GM19238 (cell line): ENCODE measurements at regions not wholly inside any gene's neighbourhood (a gene's known extent, or its start where the extent isn't known, plus 50 kb on each side); places are given as distances from the start of the nearest gene placed in this dataset.

ENCODE experiments used
- DNase-seq: peaks from one replicate; pipeline ENCODE4 v3.0.0; 2011; ENCODE audit warnings: low spot score; ENCODE audit not compliant: insufficient read length

DNA sequence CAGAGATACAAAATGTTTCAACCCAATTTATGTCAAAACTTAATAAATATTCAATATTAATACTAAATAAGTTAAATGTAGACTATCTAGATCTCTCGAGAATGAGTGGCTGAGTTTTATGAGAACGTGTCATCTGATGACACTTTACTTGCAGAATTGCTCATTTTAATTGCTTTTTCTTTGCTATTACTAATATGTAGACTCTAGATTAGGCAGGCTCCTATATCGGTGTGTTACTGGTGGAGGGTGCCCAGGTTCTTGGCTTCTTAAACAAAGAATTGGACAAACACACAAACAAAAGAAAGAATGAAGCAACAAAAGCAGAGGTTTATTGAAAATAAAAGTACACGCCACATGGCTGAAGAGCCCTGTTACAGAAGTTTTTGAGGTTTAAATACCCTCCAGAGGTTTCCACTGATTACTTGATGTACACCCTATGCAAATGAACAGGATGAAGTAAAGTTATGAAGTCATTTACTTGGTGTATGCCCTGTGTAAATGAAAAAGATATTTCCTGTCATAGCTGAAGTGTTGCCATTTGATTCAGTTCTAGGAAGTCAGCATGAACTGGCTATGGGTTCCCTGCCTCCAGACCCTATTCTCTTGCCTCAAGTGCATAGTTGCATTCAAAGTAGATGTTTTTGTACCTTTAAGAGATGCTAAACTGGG lies 122.9 kb upstream of the ITGA4 start:
- no peak for DNase-seq

DNA sequence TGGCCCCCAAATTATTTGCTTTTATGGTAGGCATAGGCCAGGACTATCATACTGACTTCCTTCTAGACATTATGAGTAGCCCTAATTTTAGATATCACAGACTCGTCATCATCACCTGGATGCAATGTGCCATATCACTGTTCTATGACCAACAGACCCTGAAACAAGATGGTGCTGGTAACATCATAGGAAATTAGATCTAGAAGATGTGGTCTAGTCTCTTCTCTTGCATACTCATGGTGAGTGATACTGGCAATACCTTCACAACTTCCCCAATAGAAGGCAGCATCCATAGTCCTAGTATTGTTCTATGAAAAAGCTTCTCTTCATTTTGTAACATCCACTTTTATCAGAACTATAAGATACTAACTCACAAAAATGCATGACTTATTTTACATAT lies 116.3 kb upstream of the ITGA4 start:
- DNase-seq = no peak

DNA sequence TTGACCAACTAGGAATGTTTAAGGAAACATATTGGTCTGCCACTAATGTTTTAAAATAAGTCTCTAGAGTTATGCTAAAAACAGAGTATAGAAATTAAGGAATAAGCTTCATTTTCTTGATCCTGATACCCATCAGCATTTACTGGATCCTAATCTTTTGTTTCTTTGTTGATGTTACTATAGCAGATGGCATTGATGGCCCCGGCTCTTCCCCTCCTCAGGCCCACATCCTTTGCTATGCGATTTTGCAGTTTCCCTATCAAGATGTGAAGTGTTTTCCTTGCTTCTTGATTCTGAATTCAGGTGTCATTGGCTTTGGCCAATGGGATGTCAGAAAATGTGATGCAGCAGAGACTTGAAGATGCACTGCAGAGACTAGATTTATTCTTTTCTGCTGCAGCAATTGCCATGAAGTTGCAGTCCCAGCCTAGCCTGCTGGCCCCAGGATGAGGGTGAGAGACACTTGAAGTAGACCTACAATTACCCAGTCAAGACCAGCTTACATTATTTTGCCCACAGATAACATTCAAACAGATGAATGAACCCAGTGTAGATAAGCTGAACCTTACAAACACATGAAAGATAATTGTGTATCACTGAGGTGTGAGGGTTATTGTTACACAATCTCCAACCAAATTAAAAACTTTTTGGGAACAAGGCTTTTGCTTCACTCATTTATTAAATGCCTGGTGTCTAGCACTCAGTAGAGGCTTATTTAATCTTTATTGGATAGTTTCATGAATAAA lies 115.2 kb upstream of the ITGA4 start:
- no peak for DNase-seq

DNA sequence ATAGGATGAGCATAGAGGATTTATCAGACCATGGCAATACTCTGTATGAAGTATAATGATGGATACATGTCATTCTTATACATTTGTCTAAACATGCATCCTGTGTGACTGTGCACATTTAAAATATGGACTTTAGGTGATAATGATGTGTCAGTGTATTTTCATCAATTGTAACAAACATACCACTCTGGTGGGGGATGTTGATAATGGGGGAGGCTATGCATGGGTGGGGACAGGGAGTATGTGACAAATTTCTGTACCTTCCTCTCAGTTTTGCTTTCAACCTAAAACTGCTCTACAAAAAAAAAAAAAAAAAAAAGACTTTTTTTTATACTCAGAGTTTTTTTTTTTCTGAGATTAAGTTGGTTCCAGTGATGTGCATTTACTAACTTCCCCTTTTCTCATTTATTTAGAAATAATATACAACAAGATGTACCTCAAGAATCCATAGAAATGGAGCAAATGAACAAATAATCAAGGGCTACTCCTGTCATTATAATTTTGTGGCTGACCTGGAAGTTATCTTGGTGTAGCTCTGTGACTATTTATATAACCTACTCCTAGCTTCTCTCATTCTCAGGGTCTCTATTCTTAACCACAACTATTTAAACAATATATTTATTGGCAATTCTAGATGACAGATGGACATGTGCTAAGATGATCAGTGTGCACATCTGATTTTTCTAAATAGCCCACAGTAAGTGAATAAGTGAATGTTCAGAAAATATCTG lies 108.9 kb upstream of the ITGA4 start:
- no peak for DNase-seq

DNA sequence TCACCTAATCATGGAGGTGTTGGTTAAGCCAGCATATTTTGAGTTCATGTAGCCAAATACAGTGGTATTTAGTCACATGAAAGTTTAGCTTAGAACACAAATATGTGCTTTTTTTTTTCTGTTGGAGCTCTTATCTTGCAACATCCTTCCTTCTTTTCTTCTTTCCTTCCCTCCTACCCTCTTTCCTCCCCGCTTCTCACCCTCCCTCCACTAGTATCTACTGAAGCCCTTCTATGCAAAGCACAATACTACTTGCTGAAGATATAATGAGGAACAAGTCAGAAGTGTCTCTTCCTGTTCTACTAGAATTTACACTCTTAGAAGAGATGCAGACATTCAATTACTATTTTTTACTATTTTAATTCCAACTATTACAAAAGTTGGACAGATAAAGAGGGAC lies 105.0 kb upstream of the ITGA4 start:
- no peak for DNase-seq

DNA sequence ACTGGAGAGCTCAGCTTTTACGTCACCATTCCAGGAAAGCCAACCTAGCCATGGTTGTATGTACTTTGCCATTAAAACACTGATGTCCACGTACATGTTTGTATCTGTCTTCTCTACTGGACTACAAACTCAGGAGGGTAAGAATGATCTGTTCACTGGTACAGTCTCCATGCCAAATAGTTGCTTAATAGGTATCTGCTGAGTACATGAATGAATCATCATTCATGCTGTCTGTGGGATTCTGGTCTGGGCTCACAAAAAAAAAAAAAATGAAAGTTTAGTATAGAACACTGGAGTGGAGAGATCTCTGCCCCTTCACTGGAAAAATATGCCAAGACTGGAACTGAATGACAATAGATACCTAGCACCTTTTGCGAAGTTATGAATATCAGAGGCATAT lies 102.6 kb upstream of the ITGA4 start:
- no peak for DNase-seq

DNA sequence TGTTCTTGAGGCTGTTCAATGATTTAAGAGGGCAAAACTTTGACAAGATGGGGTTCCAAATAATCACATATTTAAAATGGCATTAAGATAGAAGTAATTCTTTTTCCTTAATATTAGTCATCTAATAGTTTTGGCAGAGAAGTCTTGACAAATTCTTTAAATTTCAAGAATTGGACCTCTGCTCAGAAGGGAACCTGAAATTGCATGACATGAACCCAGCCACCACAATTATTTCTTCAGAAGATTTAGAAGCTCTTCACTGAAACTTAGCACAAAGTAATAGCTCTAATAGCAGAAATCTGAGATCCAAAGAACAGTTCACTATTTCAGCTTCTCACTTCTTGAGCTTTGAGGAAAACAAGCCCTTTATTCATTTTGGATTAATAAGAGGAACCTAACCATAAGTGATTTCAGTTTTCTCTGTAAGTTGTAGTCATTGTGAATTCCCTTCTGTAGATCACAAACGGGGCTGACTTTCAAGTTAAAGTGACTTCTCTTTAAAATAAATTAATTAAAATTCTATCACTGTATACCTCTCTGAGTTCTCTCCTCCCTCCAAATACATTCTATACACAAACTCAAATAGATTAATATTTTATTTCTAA lies 100.6 kb upstream of the ITGA4 start:
- no peak for DNase-seq

DNA sequence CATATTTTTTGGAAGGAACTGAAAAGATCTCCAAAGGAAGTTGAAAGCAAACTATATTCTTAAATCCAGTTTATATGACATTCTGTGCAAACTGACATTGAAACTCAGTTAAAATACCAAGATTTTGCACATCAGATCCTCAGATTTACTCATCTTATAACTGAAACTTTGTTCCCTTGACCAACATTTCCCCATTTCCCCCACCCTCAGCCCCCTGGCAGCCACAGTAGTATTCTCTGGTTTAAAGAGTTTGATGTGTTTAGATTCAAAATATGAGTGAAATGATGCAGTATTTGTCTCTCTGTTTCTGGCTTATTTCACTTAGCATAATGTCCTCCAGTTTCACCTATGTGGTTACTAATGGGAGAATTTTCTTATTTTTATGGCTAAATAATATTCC lies 99.2 kb upstream of the ITGA4 start:
- no peak for DNase-seq

DNA sequence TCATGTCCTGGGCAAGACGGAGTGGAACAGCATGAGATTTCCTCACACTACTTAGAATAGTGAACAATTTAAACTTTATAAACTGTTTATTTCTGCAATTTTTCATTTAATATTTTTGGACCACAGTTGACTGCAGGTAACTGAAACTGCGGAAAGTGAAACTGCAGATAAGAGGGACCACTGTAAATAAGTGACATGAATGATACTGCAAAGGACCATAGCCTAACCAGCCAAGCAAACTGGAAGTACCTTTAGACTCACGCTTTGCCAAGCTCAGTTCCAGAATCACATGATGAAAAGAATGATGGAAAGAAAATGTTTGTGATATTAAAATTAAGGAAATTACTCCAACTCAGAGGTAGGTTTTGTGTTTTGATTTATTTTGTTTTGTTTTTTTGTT lies 94.6 kb upstream of the ITGA4 start:
- no peak for DNase-seq

DNA sequence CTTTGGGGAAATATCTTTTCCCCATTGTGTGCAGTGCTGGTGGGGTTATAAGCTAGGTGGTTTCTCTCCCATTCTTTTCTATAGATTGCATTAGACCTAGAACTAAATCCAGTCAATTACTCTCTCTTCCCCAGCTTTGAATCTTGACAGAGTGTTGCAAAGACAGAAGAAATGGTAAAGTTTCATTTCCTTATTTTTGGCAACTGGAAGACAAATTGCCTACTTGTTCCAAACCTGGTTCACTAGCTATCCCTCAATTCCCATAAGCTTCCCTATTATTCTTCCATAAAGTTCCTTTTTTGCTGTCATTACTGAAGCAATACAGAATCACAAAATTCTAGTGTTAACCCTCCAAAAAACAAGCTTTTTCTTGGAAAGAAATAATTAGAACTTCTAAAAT lies 94.0 kb upstream of the ITGA4 start:
- no peak for DNase-seq

DNA sequence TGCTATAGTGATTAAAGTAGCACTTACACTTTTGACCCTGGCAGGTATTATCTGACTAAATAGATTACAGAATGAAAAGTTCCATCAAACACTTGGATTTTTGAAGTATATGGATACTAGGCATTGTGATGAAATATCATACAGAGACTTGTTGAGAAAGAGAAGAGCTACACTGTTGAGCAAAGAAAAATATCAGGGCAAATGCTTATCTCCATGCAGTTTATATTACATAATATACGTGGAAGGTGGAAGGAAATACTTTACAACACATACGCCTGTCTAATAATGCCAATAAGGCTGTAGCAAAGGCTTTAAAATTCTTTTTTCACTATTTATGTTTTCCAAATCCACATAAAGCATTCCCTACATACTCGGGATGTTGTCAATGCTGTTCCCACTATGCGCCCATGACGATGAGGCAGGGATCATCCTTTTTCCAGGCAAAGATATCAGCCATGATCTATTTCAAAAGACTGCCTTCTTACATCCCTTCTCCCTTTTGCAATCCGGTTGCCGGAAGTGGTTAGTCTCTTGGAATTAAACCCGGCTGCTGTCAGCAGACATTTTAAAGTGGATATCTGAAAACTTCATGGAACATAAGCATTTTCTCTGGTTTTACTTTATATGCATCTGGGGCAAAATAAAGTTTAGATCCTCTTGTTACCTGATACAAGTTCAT lies 92.6 kb upstream of the ITGA4 start:
- no peak for DNase-seq

DNA sequence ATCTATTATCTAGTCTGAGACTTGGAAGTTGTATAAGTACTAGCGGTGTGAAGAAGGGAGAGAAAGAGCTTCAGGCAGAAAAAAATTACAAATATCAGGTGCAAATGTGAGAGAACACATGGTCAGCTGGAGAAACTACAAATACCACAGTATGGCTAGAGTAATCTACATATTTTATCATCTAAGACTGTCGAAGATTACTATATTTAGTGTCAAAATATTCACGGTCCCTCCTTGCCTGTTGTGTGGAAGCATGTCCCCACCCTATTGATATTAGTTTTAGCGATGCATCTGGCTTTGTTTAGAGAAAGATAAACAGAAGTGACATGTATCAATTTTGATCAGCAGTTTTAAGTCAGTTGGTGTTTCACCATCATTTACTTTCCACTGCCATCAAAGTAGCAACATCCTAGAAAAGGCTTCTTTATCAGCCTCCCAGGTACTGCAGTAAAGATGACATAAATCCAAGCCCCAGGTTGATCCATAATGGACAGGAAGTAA lies 90.5 kb upstream of the ITGA4 start:
- DNase-seq = no peak

DNA sequence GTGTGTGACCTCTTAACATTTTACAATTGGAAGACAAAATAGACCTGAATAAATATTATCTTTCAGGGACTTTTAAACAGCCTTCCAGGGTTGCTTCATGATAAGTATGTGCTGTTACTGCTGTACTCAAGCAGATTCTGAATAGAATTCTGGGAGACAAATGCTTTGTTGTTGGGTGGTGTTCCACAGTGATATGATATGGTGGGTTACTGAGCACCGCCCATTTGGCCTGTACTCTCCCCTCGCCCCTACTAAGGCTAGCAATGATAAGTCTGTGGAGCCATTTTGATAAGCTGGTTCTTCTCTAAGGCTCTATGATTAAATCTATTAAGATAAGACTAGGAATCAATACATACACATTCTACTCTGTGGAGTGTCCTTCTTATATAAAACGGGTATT lies 89.8 kb upstream of the ITGA4 start:
- no peak for DNase-seq

DNA sequence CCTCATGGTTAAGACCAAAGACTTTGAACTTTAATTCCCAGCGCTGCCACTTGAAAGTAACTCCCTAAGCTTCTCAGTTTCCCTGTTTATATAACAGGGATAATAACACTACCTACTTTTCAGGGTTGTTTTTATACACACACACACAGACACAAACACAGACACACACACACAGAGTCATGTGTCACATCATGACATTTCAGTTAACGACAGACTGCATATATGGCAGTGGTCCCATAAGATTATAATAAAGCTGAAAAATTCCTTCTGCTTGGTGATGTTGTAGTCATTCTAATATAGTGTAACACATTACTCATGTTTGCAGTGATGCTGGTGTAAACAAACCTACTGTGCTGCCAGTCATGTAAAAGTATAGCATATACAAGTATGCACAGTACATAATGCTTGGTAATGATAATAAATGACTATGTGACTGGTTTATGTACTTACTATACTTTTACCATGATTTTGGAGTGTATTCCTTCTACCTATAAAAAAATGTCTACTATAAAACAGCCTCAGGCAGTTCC lies 89.2 kb upstream of the ITGA4 start:
- DNase-seq = no peak

DNA sequence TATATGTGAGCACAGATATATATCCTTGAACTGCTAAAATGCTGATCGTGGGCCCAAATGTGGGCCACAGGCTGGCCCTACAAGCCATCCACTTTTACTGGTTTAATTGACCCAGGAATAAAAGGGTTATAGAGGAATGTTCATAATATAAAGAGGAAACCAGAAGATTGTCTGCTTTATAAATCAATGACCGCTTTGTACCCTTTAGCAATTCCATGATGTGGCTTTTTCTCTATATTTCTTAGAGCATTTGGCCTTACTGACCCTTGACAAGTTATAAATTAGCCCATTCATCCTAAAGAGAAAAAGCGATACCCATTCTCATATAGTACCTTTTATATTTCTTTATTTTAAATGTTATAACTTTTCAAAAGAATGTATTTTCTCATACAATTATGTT lies 87.1 kb upstream of the ITGA4 start:
- DNase-seq = no peak

DNA sequence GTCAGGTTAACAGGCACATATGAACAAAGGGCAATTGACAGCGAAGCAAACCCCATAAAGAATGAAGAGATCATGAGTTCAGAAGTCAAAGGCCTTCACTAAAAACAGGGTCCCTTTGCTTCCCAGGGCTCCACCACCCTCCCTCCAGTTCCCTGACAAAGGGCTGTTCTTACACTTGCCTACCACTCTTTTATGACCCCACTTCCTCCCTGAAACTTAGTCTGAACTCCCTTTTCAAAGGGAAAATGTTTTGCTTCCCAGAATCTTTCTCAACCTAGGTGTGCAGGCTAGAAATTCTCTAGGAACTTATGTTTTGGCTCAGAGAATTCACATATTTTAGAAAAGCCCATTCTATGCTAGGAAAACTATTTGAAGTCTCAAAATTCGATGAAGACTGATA lies 86.0 kb upstream of the ITGA4 start:
- DNase-seq = no peak

DNA sequence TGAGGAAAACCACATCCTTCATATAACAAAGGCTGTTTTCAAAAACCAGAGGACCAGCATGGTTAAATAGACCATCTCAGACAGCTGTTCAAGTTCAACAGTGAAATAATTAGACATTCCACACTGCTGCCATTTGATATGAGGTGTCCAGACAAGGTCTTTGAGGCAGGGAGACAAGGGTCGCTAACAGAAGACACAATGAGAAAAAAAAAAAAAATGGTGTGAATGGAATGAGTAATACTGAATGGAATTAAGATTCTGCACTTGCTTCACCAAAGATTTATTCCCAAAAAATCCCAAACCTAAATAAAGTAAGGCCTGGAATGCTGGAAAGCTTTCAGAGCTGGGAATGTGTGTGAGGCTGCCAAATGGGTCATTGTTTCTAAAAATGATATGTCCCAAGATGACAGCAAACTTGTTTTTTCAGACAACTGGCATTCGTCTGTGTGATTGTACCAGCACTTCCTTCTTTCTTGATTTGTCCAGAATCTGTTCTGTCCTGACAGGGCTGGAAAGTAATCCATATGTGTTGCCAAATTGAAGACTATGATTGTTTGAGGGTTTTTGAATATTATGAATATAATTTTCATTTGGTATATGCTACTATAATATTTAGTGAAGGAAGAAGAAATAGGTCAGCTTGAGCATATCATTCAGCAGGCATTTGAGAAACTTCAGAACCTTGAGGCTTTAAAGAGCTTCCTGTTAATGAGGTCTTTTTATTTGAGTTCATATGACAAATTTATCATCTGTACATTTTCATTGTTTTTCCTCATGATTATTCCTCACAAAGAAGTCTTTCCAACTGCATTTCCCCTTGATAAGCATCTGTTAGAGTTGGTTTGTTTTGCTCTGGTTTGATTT lies 85.2 kb upstream of the ITGA4 start:
- DNase-seq = no peak

DNA sequence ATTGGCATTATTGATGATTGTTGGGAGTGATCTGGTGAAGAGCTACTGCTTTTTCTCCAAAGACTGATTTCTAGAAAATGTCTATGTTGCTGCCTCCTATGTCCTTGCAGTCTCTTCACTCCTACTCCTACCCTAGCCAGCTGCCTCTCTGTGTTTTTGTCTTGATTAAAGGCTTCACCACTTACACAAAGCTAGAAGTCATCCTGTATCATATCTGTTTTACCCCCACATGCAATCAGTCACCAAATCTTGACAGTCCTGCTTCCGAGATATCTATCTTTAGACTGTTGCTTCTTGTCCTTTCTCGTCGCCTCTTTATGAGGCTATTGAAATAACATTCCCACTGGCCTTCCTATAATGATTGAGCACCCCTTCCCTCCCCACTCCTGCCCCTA lies 84.5 kb upstream of the ITGA4 start:
- no peak for DNase-seq

DNA sequence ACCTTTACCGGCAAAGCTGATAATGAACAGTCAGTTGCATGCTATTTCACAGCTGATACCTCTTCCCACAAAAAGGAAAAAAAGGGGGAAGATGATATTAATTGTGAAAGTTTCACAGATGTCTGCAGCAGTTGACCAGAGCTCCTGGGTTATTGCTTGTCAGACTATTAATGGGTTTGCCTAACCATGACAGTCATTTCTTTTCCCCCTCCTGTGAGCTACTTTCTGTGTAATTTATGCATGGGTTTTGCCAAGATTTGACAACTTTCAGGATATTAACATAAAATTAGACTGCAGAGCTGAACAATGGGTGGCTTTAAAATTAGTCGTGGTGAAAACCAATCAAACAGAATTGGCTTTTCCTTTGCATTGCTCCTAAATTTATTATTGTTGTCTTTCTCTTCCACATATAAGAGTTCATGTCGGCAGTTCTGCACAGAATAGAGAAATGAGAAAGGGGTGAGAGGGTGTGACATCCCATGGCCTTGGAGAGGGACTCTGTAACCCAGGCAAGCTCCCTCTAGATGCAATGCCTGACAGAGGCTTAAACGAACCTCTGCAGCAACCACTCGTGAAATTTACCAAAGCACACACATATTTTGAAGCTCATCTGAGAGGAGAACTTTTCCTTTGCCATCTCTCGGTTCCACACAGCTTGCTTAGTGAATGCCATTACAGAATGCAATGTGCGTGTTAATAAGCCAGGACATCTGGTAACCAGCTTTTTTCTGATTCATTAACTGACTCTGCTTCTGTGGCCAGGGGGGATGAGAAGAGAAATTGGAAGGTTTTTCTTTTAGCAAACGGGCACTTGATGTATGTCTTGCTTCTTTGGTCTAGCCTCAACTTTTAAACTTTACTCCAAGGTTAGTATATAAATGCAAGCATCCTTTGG lies 82.2 kb upstream of the ITGA4 start:
- no peak for DNase-seq
